H9 (cell line): ENCODE measurements at regions not wholly inside any gene's neighbourhood (a gene's known extent, or its start where the extent isn't known, plus 50 kb on each side); places are given as distances from the start of the nearest gene placed in this dataset.

Experiments
- DNase-seq: peaks from one replicate; pipeline ENCODE4 v3.0.0-alpha.2; 2017
- H2AFZ ChIP-seq: one replicate; pipeline ENCODE4 v1.6.1; 2013; ENCODE audit warnings: mild to moderate bottlenecking, low read length, control low read depth, moderate library complexity
- H2AK5ac ChIP-seq: 2 replicates; pipeline ENCODE4 v1.6.1; 2013; ENCODE audit warnings: low read length, control low read depth, mixed read lengths; ENCODE audit not compliant: insufficient read length
- H2BK120ac ChIP-seq: one replicate; pipeline ENCODE4 v1.6.1; 2013; ENCODE audit warnings: low read depth, mild to moderate bottlenecking, low read length, control low read depth, inconsistent platforms; ENCODE audit not compliant: poor library complexity, severe bottlenecking
- H2BK12ac ChIP-seq: 2 replicates; pipeline ENCODE4 v1.6.1; 2013; ENCODE audit warnings: low read length, control low read depth, mixed read lengths, low read depth; ENCODE audit not compliant: insufficient read length
- H2BK15ac ChIP-seq: 2 replicates; pipeline ENCODE4 v1.6.1; 2013; ENCODE audit warnings: low read depth, low read length, control low read depth
- H2BK20ac ChIP-seq: one replicate; pipeline ENCODE4 v1.6.1; 2013; ENCODE audit warnings: low read depth, mild to moderate bottlenecking, low read length, control low read depth, inconsistent platforms; ENCODE audit not compliant: poor library complexity, severe bottlenecking
- H2BK5ac ChIP-seq: 2 replicates; pipeline ENCODE4 v1.6.1; 2013; ENCODE audit warnings: low read length, control low read depth, mixed read lengths; ENCODE audit not compliant: insufficient read length
- H3K14ac ChIP-seq: 2 replicates; pipeline ENCODE4 v1.6.1; 2013; ENCODE audit warnings: low read length, control low read depth; ENCODE audit not compliant: insufficient read depth
- H3K18ac ChIP-seq: 2 replicates; pipeline ENCODE4 v1.6.1; 2013; ENCODE audit warnings: low read depth, mild to moderate bottlenecking, mixed read lengths, low read length, control low read depth; ENCODE audit not compliant: insufficient read length
- H3K23ac ChIP-seq: 2 replicates; pipeline ENCODE4 v1.6.1; 2013; ENCODE audit warnings: low read length, control low read depth, mixed read lengths, low read depth; ENCODE audit not compliant: insufficient read length
- H3K23me2 ChIP-seq: 2 replicates; pipeline ENCODE4 v1.6.1; 2013; ENCODE audit warnings: low read depth, mild to moderate bottlenecking, mixed read lengths, low read length, control low read depth; ENCODE audit not compliant: insufficient read length, poor library complexity, severe bottlenecking
- H3K27ac ChIP-seq: 2 replicates; pipeline ENCODE4 v1.5.1; 2013; ENCODE audit warnings: low read length, control low read depth, mixed read lengths, low read depth; ENCODE audit not compliant: insufficient read length
- H3K27me3 ChIP-seq: 2 replicates; pipeline ENCODE4 v1.6.1; 2013; ENCODE audit warnings: low read length, control low read depth, inconsistent platforms; ENCODE audit not compliant: insufficient read depth
- H3K4ac ChIP-seq: 2 replicates; pipeline ENCODE4 v1.6.1; 2013; ENCODE audit warnings: low read depth, mild to moderate bottlenecking, control low read depth, inconsistent platforms, low read length, moderate library complexity
- H3K4me1 ChIP-seq: 2 replicates; pipeline ENCODE4 v1.6.1; 2013; ENCODE audit warnings: low read length, control low read depth, inconsistent platforms; ENCODE audit not compliant: insufficient read depth
- H3K4me2 ChIP-seq: 2 replicates; pipeline ENCODE4 v1.6.1; 2013; ENCODE audit warnings: low read length, control low read depth, mixed read lengths; ENCODE audit not compliant: insufficient read length, insufficient read depth
- H3K56ac ChIP-seq: 2 replicates; pipeline ENCODE4 v1.6.1; 2013; ENCODE audit warnings: low read depth, mild to moderate bottlenecking, mixed read lengths, low read length, control low read depth; ENCODE audit not compliant: insufficient read length
- H3K79me1 ChIP-seq: 2 replicates; pipeline ENCODE4 v1.6.1; 2013; ENCODE audit warnings: low read depth, mild to moderate bottlenecking, moderate library complexity, low read length, control low read depth, inconsistent platforms; ENCODE audit not compliant: insufficient read depth, poor library complexity, severe bottlenecking
- H3K79me2 ChIP-seq: 2 replicates; pipeline ENCODE4 v1.6.1; 2013; ENCODE audit warnings: low read length, control low read depth, inconsistent platforms; ENCODE audit not compliant: insufficient read depth
- H3K9ac ChIP-seq: 2 replicates; pipeline ENCODE4 v1.6.1; 2013; ENCODE audit warnings: low read length, control low read depth, mixed read lengths; ENCODE audit not compliant: insufficient read length; ENCODE audit errors: extremely low read depth
- H3K9me3 ChIP-seq: one replicate; pipeline ENCODE4 v1.6.1; 2013; ENCODE audit warnings: low read depth, low read length, inconsistent platforms; ENCODE audit not compliant: control insufficient read depth
- H3T11ph ChIP-seq: one replicate; pipeline ENCODE4 v1.6.1; 2013; ENCODE audit warnings: mild to moderate bottlenecking, low read length, control low read depth, inconsistent platforms
- H4K20me1 ChIP-seq: one replicate; pipeline ENCODE4 v1.6.1; 2013; ENCODE audit not compliant: control insufficient read depth, insufficient read length, insufficient read depth
- H4K5ac ChIP-seq: 2 replicates; pipeline ENCODE4 v1.6.1; 2013; ENCODE audit warnings: low read depth, mild to moderate bottlenecking, mixed read lengths, low read length, control low read depth; ENCODE audit not compliant: insufficient read length
- H4K8ac ChIP-seq: replicated peaks from 2 replicates; pipeline ENCODE4 v1.6.1; 2013; ENCODE audit warnings: low read length, control low read depth, mixed read lengths, low read depth; ENCODE audit not compliant: insufficient read length
- H4K91ac ChIP-seq: 2 replicates; pipeline ENCODE4 v1.6.1; 2013; ENCODE audit warnings: low read depth, mild to moderate bottlenecking, moderate library complexity, mixed read lengths, low read length, control low read depth; ENCODE audit not compliant: insufficient read length
- H3K27ac Mint-ChIP-seq, 3 experiments: 2 replicates in 2 of 3; 3 replicates in 1 of 3; pipeline ENCODE4 v1.8.0; 2020 to 2021; ENCODE audit warnings: mixed read lengths in 3 of 3, mild to moderate bottlenecking in 1 of 3, moderate library complexity in 1 of 3
- H3K27me3 Mint-ChIP-seq: 2 replicates; pipeline ENCODE4 v1.8.0; 2021; ENCODE audit warnings: low read depth, mild to moderate bottlenecking, moderate library complexity, mixed read lengths
- H3K36me3 Mint-ChIP-seq, 3 experiments: 2 replicates in 2 of 3; 3 replicates in 1 of 3; pipeline ENCODE4 v1.8.0; 2020 to 2021; ENCODE audit warnings: low read depth in 3 of 3, mixed read lengths in 3 of 3; ENCODE audit not compliant: insufficient read depth in 1 of 3
- H3K4me1 Mint-ChIP-seq, 2 experiments: 2 replicates each; pipeline ENCODE4 v1.8.0; 2020; ENCODE audit warnings: mixed read lengths in 2 of 2
- H3K4me3 Mint-ChIP-seq, 2 experiments: 2 replicates in 1 of 2; 3 replicates in 1 of 2; pipeline ENCODE4 v1.8.0; 2020 to 2021; ENCODE audit warnings: mild to moderate bottlenecking in 2 of 2, mixed read lengths in 2 of 2, moderate library complexity in 1 of 2
- H3K9me3 Mint-ChIP-seq, 2 experiments: 2 replicates in 1 of 2; 3 replicates in 1 of 2; pipeline ENCODE4 v1.8.0; 2020; ENCODE audit warnings: mild to moderate bottlenecking in 2 of 2, mixed read lengths in 2 of 2, moderate library complexity in 1 of 2
- CTCF ChIP-seq: fragments of 200-600 bp; sonication (generic); conservative IDR thresholded peaks from 3 replicates; pipeline ENCODE4 v1.8.0; 2021; ENCODE audit warnings: antibody characterized with exemption, mild to moderate bottlenecking
- WGBS: extraction: QIAGEN DNeasy Blood & Tissue Kit; methylation state at CpG from one replicate; pipeline ENCODE4 v1.1.7; 2013; ENCODE audit warnings: missing lambda C conversion rate, low lambda C conversion rate, mixed read lengths; ENCODE audit not compliant: insufficient read length; ENCODE audit errors: extremely low coverage; 5-methylcytosine and 5-hydroxymethylcytosine counted together

- no peak overlapping the region for H3K9ac ChIP-seq
- no peak overlapping the region for H3K27ac ChIP-seq
- no peaks in the 10 kb centered on the region for H3K36me3 Mint-ChIP-seq
- no peak overlapping the region for H3K4ac ChIP-seq
- no peak overlapping the region for H4K5ac ChIP-seq
- peaks cover 0 to 4% of the 10 kb centered on the region in 2 experiments; a peak in 2 of 4 replicates for H3K4me1 Mint-ChIP-seq
- no peaks in the 10 kb centered on the region for H3K27me3 Mint-ChIP-seq
- no CpG with 5 or more reads among the region's 13 CpGs for WGBS
- no peak overlapping the region for H3K56ac ChIP-seq
- no peak overlapping the region for H3K14ac ChIP-seq
- no peaks in the 10 kb centered on the region for H3K27me3 ChIP-seq
- H4K8ac ChIP-seq = peak overlapping the region; percentile 92
- no peak for TF ChIP-seq CTCF
- no peak overlapping the region for H2BK15ac ChIP-seq
- DNase-seq = no peak
- no peak overlapping the region for H3K23ac ChIP-seq
- peak overlapping the region in 1 of 3 experiments; percentile 73; a peak in 2 of 7 replicates for H3K27ac Mint-ChIP-seq
- H3K9me3 Mint-ChIP-seq = no peaks in the 10 kb centered on the region
- H3K23me2 ChIP-seq = no peaks in the 10 kb centered on the region
- no peaks in the 10 kb centered on the region for H3K79me1 ChIP-seq
- no peak overlapping the region for H3K4me3 Mint-ChIP-seq
- H4K91ac ChIP-seq = peak overlapping the region; percentile 39
- no peaks in the 10 kb centered on the region for H3K9me3 ChIP-seq
- H2AFZ ChIP-seq = peak overlapping the region; percentile 73
- no peaks in the 10 kb centered on the region for H4K20me1 ChIP-seq
- no peak overlapping the region for H2BK12ac ChIP-seq
- H3T11ph ChIP-seq = no peak overlapping the region
- H2AK5ac ChIP-seq = no peak overlapping the region
- H3K4me2 ChIP-seq = no peak overlapping the region
- no peaks in the 10 kb centered on the region for H3K79me2 ChIP-seq
- no peak overlapping the region for H2BK5ac ChIP-seq
- H2BK120ac ChIP-seq = no peak overlapping the region
- H3K18ac ChIP-seq = no peak overlapping the region
- H2BK20ac ChIP-seq = no peak overlapping the region
- H3K4me1 ChIP-seq = no peaks in the 10 kb centered on the region
These were observed 1537.0 kb downstream of the C4orf33 start for GRCh38 chr4:130632731-130633604.
